Fibroblast of skin of right quadriceps (primary cell): ENCODE measurements at regions not wholly inside any gene's neighbourhood (a gene's known extent, or its start where the extent isn't known, plus 50 kb on each side); places are given as distances from the start of the nearest gene placed in this dataset.
"Not testable (repeated sequence)": the region's sequence is repeated elsewhere in the genome, so short reads cannot be mapped to it uniquely, and the experiment has no call there.

ENCODE experiments used
- DNase-seq: peaks from one replicate; pipeline ENCODE4 v3.0.0-alpha.2; 2013

- not testable (repeated sequence) for DNase-seq
These were observed 86.0 kb upstream of the SFSWAP start for GRCh38 chr12:131624756-131625501.

GRCh38 chr12:131625966-131626722, 84.7 kb upstream of the SFSWAP start:
- not testable (repeated sequence) for DNase-seq

GRCh38 chr12:131627151-131628022, 83.5 kb upstream of the SFSWAP start:
- peak; percentile 8 for DNase-seq

- DNase-seq, result no peak
These were observed 82.7 kb upstream of the SFSWAP start for GRCh38 chr12:131628023-131628740.

- DNase-seq, result no peak
These were observed 82.0 kb upstream of the SFSWAP start for GRCh38 chr12:131628766-131629448.

GRCh38 chr12:131631230-131631629, 79.7 kb upstream of the SFSWAP start:
- no peak for DNase-seq

GRCh38 chr12:131631889-131632651, 78.8 kb upstream of the SFSWAP start:
- not testable (repeated sequence) for DNase-seq

- DNase-seq, result not testable (repeated sequence)
These were observed 78.3 kb upstream of the SFSWAP start for GRCh38 chr12:131632652-131633023.

- not testable (repeated sequence) for DNase-seq
These were observed 77.3 kb upstream of the SFSWAP start for GRCh38 chr12:131633610-131634009.

- DNase-seq, result no peak
These were observed 76.9 kb upstream of the SFSWAP start for GRCh38 chr12:131634037-131634436.

GRCh38 chr12:131635012-131635411, 75.9 kb upstream of the SFSWAP start:
- DNase-seq, result not testable (repeated sequence)

- DNase-seq, result no peak
These were observed 75.3 kb upstream of the SFSWAP start for GRCh38 chr12:131635491-131636122.

GRCh38 chr12:131636266-131636665, 74.6 kb upstream of the SFSWAP start:
- no peak for DNase-seq

- DNase-seq, result no peak
These were observed 73.7 kb upstream of the SFSWAP start for GRCh38 chr12:131636940-131637750.

- DNase-seq, result no peak
These were observed 72.9 kb upstream of the SFSWAP start for GRCh38 chr12:131637986-131638385.

GRCh38 chr12:131639270-131639940, 71.5 kb upstream of the SFSWAP start:
- DNase-seq, result no peak

GRCh38 chr12:131640525-131640924, 70.4 kb upstream of the SFSWAP start:
- DNase-seq, result no peak

- DNase-seq, result no peak
These were observed 69.6 kb upstream of the SFSWAP start for GRCh38 chr12:131641315-131641714.

- DNase-seq, result no peak
These were observed 68.8 kb upstream of the SFSWAP start for GRCh38 chr12:131642101-131642540.
